Tibial nerve (tissue), 4 donors: ENCODE measurements at regions not wholly inside any gene's neighbourhood (a gene's known extent, or its start where the extent isn't known, plus 50 kb on each side); places are given as distances from the start of the nearest gene placed in this dataset.

Experiments used
- CTCF ChIP-seq, 5 experiments: fragments of 200-600 bp in 3 of 5; fragments of 450-650 bp in 2 of 5; sonication (generic) in 3 of 5; IDR thresholded peaks; one replicate each; pipeline ENCODE4 v1.5.1; 2016 to 2019; ENCODE audit warnings: antibody characterized with exemption in 5 of 5, mild to moderate bottlenecking in 3 of 5, moderate library complexity in 2 of 5
- EP300 ChIP-seq, 2 donors: sonication (generic); formaldehyde crosslinking; IDR thresholded peaks; one replicate each; pipeline ENCODE4 v1.6.1; 2017; ENCODE audit warnings: antibody characterized with exemption in 2 of 2, mild to moderate bottlenecking in 1 of 2
- POLR2A ChIP-seq, 2 donors: fragments of 450-650 bp; IDR thresholded peaks; one replicate each; pipeline ENCODE4 v1.6.1; 2017; ENCODE audit warnings: antibody characterized with exemption in 2 of 2, mild to moderate bottlenecking in 2 of 2, moderate library complexity in 2 of 2

GRCh38 chr3:109863701-109864100 lies 526.4 kb upstream of the DPPA4 start:
- TF ChIP-seq CTCF (IDR thresholded peaks at IDR 0.05) (no peak), POLR2A (IDR thresholded peaks at IDR 0.05) (no peak), EP300 (IDR thresholded peaks at IDR 0.05) (no peak)
